KOPT-K1 (cell line): ENCODE measurements at regions not wholly inside any gene's neighbourhood (a gene's known extent, or its start where the extent isn't known, plus 50 kb on each side); places are given as distances from the start of the nearest gene placed in this dataset.

Source experiments
- H3K27ac ChIP-seq: fragments of 200-600 bp; sonication (generic); 2 replicates; pipeline ENCODE4 v1.5.1; 2016; ENCODE audit warnings: antibody characterized with exemption, mild to moderate bottlenecking, low read depth, low read length; ENCODE audit not compliant: poor library complexity, severe bottlenecking
- H3K36me3 ChIP-seq: fragments of 200-600 bp; sonication (generic); 2 replicates; pipeline ENCODE4 v1.5.1; 2017; ENCODE audit warnings: antibody characterized with exemption, mild to moderate bottlenecking, low read length, moderate library complexity; ENCODE audit not compliant: insufficient read depth
- H3K9me3 ChIP-seq: fragments of 200-600 bp; sonication (generic); 2 replicates; pipeline ENCODE4 v1.5.1; 2017; ENCODE audit warnings: antibody characterized with exemption, low read length, mild to moderate bottlenecking; ENCODE audit not compliant: insufficient read depth, poor library complexity, severe bottlenecking

GRCh38 chr1:94316836-94317789 lies 79.7 kb upstream of the ARHGAP29 start:
- H3K27ac ChIP-seq = no peak overlapping the region
- H3K36me3 ChIP-seq = no peaks in the 10 kb centered on the region
- no peaks in the 10 kb centered on the region for H3K9me3 ChIP-seq

- no peak overlapping the region for H3K27ac ChIP-seq
- no peaks in the 10 kb centered on the region for H3K9me3 ChIP-seq
- no peaks in the 10 kb centered on the region for H3K36me3 ChIP-seq
These were observed 78.8 kb upstream of the ARHGAP29 start for GRCh38 chr1:94316183-94316582.

GRCh38 chr1:94315552-94316116 lies 78.2 kb upstream of the ARHGAP29 start:
- no peaks in the 10 kb centered on the region for H3K9me3 ChIP-seq
- no peak overlapping the region for H3K27ac ChIP-seq
- H3K36me3 ChIP-seq = no peaks in the 10 kb centered on the region

- no peaks in the 10 kb centered on the region for H3K36me3 ChIP-seq
- no peak overlapping the region for H3K27ac ChIP-seq
- no peaks in the 10 kb centered on the region for H3K9me3 ChIP-seq
These were observed 77.0 kb upstream of the ARHGAP29 start for GRCh38 chr1:94314222-94314858.

- H3K9me3 ChIP-seq = no peaks in the 10 kb centered on the region
- no peak overlapping the region for H3K27ac ChIP-seq
- H3K36me3 ChIP-seq = no peaks in the 10 kb centered on the region
These were observed 73.3 kb upstream of the ARHGAP29 start for GRCh38 chr1:94310570-94311270.

GRCh38 chr1:94309829-94310569 lies 72.6 kb upstream of the ARHGAP29 start:
- H3K9me3 ChIP-seq = no peaks in the 10 kb centered on the region
- no peak overlapping the region for H3K27ac ChIP-seq
- no peaks in the 10 kb centered on the region for H3K36me3 ChIP-seq

GRCh38 chr1:94309216-94309615 lies 71.8 kb upstream of the ARHGAP29 start:
- Histone ChIP-seq H3K36me3 (no peaks in the 10 kb centered on the region), H3K27ac (no peak overlapping the region), H3K9me3 (no peaks in the 10 kb centered on the region)

GRCh38 chr1:94306521-94306920 lies 69.1 kb upstream of the ARHGAP29 start:
- H3K27ac ChIP-seq = no peak overlapping the region
- no peaks in the 10 kb centered on the region for H3K36me3 ChIP-seq

GRCh38 chr1:94305704-94306103 lies 68.3 kb upstream of the ARHGAP29 start:
- H3K9me3 ChIP-seq = no peaks in the 10 kb centered on the region

More at GRCh38 chr1:94306521-94306920, 69.1 kb upstream of the ARHGAP29 start:
- no peaks in the 10 kb centered on the region for H3K9me3 ChIP-seq

GRCh38 chr1:94304553-94304952 lies 67.2 kb upstream of the ARHGAP29 start:
- H3K36me3 ChIP-seq = no peaks in the 10 kb centered on the region
- H3K9me3 ChIP-seq = no peaks in the 10 kb centered on the region
- no peak overlapping the region for H3K27ac ChIP-seq

More at GRCh38 chr1:94305704-94306103, 68.3 kb upstream of the ARHGAP29 start:
- Histone ChIP-seq H3K36me3 (no peaks in the 10 kb centered on the region), H3K27ac (no peak overlapping the region)

GRCh38 chr1:94303005-94303404 lies 65.6 kb upstream of the ARHGAP29 start:
- Histone ChIP-seq H3K9me3 (no peaks in the 10 kb centered on the region), H3K27ac (no peak overlapping the region), H3K36me3 (no peaks in the 10 kb centered on the region)

GRCh38 chr1:94302497-94302896 lies 65.1 kb upstream of the ARHGAP29 start:
- H3K27ac ChIP-seq = no peak overlapping the region
- no peaks in the 10 kb centered on the region for H3K9me3 ChIP-seq
- no peaks in the 10 kb centered on the region for H3K36me3 ChIP-seq

GRCh38 chr1:94301186-94301585 lies 63.8 kb upstream of the ARHGAP29 start:
- no peak overlapping the region for H3K27ac ChIP-seq
- H3K36me3 ChIP-seq = no peaks in the 10 kb centered on the region
- H3K9me3 ChIP-seq = no peaks in the 10 kb centered on the region

- Histone ChIP-seq H3K27ac (no peak overlapping the region), H3K36me3 (no peaks in the 10 kb centered on the region), H3K9me3 (no peaks in the 10 kb centered on the region)
These were observed 63.3 kb upstream of the ARHGAP29 start for GRCh38 chr1:94300731-94301130.
